Calu3 (cell line): ENCODE measurements at regions not wholly inside any gene's neighbourhood (a gene's known extent, or its start where the extent isn't known, plus 50 kb on each side); places are given as distances from the start of the nearest gene placed in this dataset.

Experiments used
- BruUV-seq: library from RNA; stranded (reverse); fragments of 400-500 nt; replicated peaks from 2 replicates; lab custom pipeline; 2021; lab: Mats Ljungman, UMichigan
- CTCF ChIA-PET: fragments of 300-600 bp; sonication (Branson Sonifier 250); formaldehyde crosslinking; loops from one replicate; lab custom pipeline; 2022; ENCODE audit warnings: antibody characterized with exemption; lab: Charles Lee
- DNase-seq: peaks from one replicate; pipeline ENCODE4 v3.0.0; 2022
- H3K27ac Mint-ChIP-seq: one replicate; pipeline ENCODE4 v1.8.0; 2022; ENCODE audit warnings: mixed read lengths; ENCODE audit not compliant: unreplicated experiment
- H3K27me3 Mint-ChIP-seq: one replicate; pipeline ENCODE4 v1.8.0; 2022; ENCODE audit warnings: mixed read lengths; ENCODE audit not compliant: unreplicated experiment
- H3K36me3 Mint-ChIP-seq: one replicate; pipeline ENCODE4 v1.8.0; 2022; ENCODE audit warnings: mild to moderate bottlenecking, moderate library complexity, mixed read lengths; ENCODE audit not compliant: insufficient read depth, unreplicated experiment
- H3K4me1 Mint-ChIP-seq: one replicate; pipeline ENCODE4 v1.8.0; 2022; ENCODE audit warnings: mild to moderate bottlenecking, low read depth, mixed read lengths; ENCODE audit not compliant: unreplicated experiment
- H3K4me3 Mint-ChIP-seq: one replicate; pipeline ENCODE4 v1.8.0; 2022; ENCODE audit warnings: mild to moderate bottlenecking, low read depth, moderate library complexity, mixed read lengths; ENCODE audit not compliant: unreplicated experiment
- H3K9me3 Mint-ChIP-seq: one replicate; pipeline ENCODE4 v1.8.0; 2022; ENCODE audit warnings: low read depth, mixed read lengths; ENCODE audit not compliant: unreplicated experiment
- intact Hi-C: fragments of 100-400 bp; cut with micrococcal nuclease; formaldehyde crosslinking; loops from one replicate; pipeline ENCODE4 v1.10.0; 2022; ENCODE audit not compliant: unreplicated experiment
- TF ChIP-seq, protein P1 (sequence below): fragments of 200-600 bp; IDR thresholded peaks from one replicate; pipeline ENCODE4 v1.8.0; 2022; ENCODE audit warnings: antibody characterized with exemption; ENCODE audit not compliant: unreplicated experiment

DNA sequence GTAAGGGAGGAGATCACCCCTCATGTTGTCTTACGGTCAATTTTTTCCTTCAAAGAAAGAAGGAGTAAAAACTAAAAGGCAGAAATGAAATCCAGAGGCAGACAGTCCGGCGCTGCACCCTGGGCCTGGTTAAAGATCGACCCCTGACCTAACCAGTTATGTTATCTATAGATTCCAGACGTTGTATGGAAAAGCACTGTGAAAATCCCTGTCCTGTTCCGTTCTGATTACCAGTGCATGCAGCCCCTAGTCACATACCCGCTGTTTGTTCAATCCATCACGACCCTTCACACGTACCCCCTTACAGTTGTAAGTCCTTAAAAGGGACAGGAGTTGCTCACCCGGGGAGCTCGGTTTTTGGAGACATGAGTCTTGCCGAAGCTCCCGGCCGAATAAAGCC, 105.6 kb upstream of the JADE1 start:
- Mint-ChIP-seq H3K27ac (no peak overlapping the region), H3K4me3 (no peak overlapping the region), H3K36me3 (peaks cover 4% of the 10 kb centered on the region), H3K9me3 (no peaks in the 10 kb centered on the region), H3K4me1 (peaks cover 12% of the 10 kb centered on the region), H3K27me3 (no peaks in the 10 kb centered on the region)
- no peak for DNase-seq
- intact Hi-C loops, result loop anchor here (5.0 kb wide), 1 partner anchor 132 kb away; no protein-coding TSS in a partner anchor
- CTCF ChIA-PET, result no interaction called here
- BruUV-seq, result no TSS peak
- TF ChIP-seq, protein P1, sequence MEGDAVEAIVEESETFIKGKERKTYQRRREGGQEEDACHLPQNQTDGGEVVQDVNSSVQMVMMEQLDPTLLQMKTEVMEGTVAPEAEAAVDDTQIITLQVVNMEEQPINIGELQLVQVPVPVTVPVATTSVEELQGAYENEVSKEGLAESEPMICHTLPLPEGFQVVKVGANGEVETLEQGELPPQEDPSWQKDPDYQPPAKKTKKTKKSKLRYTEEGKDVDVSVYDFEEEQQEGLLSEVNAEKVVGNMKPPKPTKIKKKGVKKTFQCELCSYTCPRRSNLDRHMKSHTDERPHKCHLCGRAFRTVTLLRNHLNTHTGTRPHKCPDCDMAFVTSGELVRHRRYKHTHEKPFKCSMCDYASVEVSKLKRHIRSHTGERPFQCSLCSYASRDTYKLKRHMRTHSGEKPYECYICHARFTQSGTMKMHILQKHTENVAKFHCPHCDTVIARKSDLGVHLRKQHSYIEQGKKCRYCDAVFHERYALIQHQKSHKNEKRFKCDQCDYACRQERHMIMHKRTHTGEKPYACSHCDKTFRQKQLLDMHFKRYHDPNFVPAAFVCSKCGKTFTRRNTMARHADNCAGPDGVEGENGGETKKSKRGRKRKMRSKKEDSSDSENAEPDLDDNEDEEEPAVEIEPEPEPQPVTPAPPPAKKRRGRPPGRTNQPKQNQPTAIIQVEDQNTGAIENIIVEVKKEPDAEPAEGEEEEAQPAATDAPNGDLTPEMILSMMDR, result no peak

DNA sequence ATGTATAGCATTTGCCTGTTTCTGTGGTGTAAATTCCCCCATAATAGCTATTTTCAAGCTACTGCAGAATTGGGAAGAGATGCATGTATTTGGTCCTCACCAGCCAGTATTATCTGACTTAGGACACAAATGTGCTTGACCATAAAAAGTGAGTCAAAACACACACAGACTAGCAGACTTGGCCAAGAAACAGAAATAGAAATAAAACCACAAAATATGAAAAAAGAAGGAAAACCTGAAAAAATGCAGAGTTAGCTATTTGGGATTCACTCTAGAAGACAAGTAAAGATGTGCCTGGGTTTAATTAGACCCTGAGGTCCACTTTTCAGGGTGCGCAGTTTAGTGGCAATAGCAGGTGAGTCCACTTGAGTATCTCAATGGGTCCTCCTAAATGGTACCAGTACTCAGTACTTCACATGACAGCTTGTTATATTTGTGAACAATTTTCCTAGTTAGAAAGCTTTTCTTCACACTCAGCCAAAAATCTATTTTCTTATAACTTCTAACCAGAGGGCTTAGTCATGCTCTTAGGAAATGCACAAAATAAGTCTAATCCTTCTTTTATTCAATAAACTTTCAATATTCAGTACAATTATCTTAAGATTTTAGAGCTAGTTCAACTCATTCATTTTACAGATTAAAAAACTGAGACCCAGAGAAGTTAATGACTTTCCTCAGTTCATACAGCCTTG, 108.7 kb upstream of the JADE1 start:
- intact Hi-C loops, result loop anchor here (5.0 kb wide), 1 partner anchor 129 kb away; no protein-coding TSS in a partner anchor
- CTCF ChIA-PET, result no interaction called here
- TF ChIP-seq, protein P1, result no peak
- no peaks in the 10 kb centered on the region for H3K9me3 Mint-ChIP-seq
- no peaks in the 10 kb centered on the region for H3K36me3 Mint-ChIP-seq
- no peaks in the 10 kb centered on the region for H3K27me3 Mint-ChIP-seq
- BruUV-seq, result no TSS peak
- DNase-seq, result no peak
- peaks cover 8% of the 10 kb centered on the region for H3K4me1 Mint-ChIP-seq
- H3K4me3 Mint-ChIP-seq, result no peak overlapping the region
- H3K27ac Mint-ChIP-seq, result no peak overlapping the region

DNA sequence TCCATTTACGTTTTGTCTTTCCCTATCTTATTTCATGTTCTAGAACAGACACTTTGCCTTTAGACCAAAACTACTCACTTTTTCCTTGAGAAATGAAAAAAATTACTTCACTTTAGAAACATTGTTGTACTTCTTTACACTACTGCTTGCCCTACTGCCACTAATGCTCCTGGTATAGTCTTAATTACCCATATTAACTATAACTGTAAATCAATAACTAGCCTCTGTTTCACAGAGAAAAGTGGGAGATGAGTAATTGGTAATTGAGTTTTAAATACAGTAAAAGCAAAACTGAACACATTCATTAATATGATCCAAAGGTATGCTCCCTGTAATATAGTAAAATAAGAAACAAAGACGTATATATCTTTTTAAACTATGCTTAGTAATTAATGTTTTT, 111.1 kb upstream of the JADE1 start:
- intact Hi-C loops, result no loop called here
- no peak overlapping the region for H3K27ac Mint-ChIP-seq

DNA sequence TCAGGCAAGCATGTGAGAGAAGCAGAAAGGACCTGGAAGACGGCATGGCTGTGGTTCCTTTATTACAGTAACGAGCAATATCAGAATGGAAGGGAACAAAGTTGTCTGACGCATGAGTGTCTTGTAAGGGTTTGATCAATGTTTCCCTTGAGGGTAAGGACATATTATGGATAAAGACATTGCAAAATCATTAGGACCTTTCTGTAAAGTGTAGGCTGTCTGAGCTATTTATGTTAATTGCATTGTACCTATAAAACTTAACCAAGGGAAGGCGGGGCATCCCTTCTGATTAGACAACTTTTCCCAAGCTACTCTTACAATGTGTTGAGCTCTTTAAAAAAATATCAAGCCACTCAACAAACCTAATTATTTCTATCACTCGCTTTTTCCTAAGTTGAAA, 112.2 kb upstream of the JADE1 start:
- TF ChIP-seq, protein P1, result no peak
- no TSS peak for BruUV-seq
- H3K27me3 Mint-ChIP-seq, result no peaks in the 10 kb centered on the region
- no peak overlapping the region for H3K27ac Mint-ChIP-seq
- peaks cover 2% of the 10 kb centered on the region for H3K9me3 Mint-ChIP-seq
- H3K4me1 Mint-ChIP-seq, result peaks cover 8% of the 10 kb centered on the region
- CTCF ChIA-PET, result interaction anchor here (0.6 kb wide), 1 partner anchor 18 kb away, joined by 3 read pairs; no protein-coding TSS in a partner anchor
- no peak overlapping the region for H3K4me3 Mint-ChIP-seq
- intact Hi-C loops, result no loop called here
- DNase-seq, result no peak
- H3K36me3 Mint-ChIP-seq, result no peaks in the 10 kb centered on the region

More for the DNA sequence above, 111.1 kb upstream of the JADE1 start:
- Mint-ChIP-seq H3K27me3 (no peaks in the 10 kb centered on the region), H3K4me3 (no peak overlapping the region), H3K36me3 (no peaks in the 10 kb centered on the region), H3K4me1 (peaks cover 8% of the 10 kb centered on the region), H3K9me3 (no peaks in the 10 kb centered on the region)
- DNase-seq, result no peak
- no TSS peak for BruUV-seq
- CTCF ChIA-PET, result no interaction called here
- TF ChIP-seq, protein P1, result no peak
